ENCODE measurements at regions not wholly inside any gene's neighbourhood (a gene's known extent, or its start where the extent isn't known, plus 50 kb on each side); places are given as distances from the start of the nearest gene placed in this dataset.

DNA sequence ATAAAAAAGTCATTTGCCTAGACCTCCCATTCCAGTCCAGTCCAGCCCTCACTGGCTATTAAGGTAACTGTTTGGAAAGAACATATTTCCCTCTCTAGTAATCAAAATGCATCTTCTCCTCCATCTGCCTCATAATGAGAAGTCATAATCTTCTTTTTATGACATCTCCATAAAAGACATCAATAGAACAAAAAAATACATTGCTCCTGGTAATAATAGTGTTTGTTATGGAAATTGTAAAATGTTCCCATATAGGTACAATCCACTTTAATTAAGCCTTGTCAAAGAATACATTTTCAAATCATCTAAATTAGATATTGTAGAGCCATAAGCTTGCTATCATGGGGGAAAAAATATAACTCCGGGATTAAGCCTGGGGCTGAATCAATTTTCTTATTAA lies 461.6 kb downstream of the LRATD1 start:
- DNase-seq = no peak
- no peak overlapping the region for H3K27ac ChIP-seq
- in situ Hi-C loops (cut with MboI; ENCODE audit: low sequenced_read_pairs in 4 of 4) (no loop called here), intact Hi-C loops (cut with DNase I; ENCODE audit: low total_unique reads) (no loop called here)
- no peak for ATAC-seq
- TF ChIP-seq POLR2A (IDR thresholded peaks at IDR 0.05) = no peak
- TF ChIP-seq, protein P1, sequence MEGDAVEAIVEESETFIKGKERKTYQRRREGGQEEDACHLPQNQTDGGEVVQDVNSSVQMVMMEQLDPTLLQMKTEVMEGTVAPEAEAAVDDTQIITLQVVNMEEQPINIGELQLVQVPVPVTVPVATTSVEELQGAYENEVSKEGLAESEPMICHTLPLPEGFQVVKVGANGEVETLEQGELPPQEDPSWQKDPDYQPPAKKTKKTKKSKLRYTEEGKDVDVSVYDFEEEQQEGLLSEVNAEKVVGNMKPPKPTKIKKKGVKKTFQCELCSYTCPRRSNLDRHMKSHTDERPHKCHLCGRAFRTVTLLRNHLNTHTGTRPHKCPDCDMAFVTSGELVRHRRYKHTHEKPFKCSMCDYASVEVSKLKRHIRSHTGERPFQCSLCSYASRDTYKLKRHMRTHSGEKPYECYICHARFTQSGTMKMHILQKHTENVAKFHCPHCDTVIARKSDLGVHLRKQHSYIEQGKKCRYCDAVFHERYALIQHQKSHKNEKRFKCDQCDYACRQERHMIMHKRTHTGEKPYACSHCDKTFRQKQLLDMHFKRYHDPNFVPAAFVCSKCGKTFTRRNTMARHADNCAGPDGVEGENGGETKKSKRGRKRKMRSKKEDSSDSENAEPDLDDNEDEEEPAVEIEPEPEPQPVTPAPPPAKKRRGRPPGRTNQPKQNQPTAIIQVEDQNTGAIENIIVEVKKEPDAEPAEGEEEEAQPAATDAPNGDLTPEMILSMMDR (IDR thresholded peaks at IDR 0.05 in 4 of 5, conservative IDR thresholded peaks at IDR 0.05 in 1 of 5) = no peak
- no peaks in the 10 kb centered on the region for H3K27me3 ChIP-seq
- H3K4me1 ChIP-seq = no peaks in the 10 kb centered on the region
- no peak overlapping the region for H3K4me3 ChIP-seq
- no peaks in the 10 kb centered on the region for H3K9me3 ChIP-seq
- no peaks in the 10 kb centered on the region for H3K36me3 ChIP-seq

DNA sequence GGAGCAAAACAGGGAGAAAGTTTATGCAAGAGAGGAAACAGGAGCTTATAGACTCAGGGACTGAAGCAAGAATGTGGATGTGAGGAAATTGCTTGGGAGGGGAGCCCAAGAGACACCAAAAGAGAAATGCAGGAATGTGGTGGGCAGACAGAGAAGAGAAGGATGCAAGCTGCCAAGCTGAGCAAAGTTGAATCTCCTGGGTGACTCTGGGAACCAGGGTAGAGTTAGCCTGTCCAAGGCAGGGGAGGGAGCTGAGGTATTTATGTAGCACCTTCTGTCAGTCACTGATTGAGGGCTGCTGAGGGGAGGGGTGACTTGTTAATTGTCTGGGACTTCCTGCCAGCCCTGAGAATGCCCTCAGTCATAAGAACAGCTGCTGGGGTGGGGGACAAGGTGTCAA lies 464.3 kb downstream of the NBAS start:
- Histone ChIP-seq H3K27ac (no peak overlapping the region), H3K4me1 (no peaks in the 10 kb centered on the region), H3K27me3 (no peaks in the 10 kb centered on the region), H3K36me3 (no peaks in the 10 kb centered on the region), H3K9me3 (no peaks in the 10 kb centered on the region), H3K4me3 (no peak overlapping the region)
- ATAC-seq (no peak), DNase-seq (no peak)
- in situ Hi-C loops (cut with MboI; ENCODE audit: low sequenced_read_pairs in 4 of 4) (no loop called here), intact Hi-C loops (cut with DNase I; ENCODE audit: low total_unique reads) (no loop called here)
- no peak for TF ChIP-seq POLR2A (IDR thresholded peaks at IDR 0.05)
- TF ChIP-seq, protein P1 (IDR thresholded peaks at IDR 0.05 in 4 of 5, conservative IDR thresholded peaks at IDR 0.05 in 1 of 5) = no peak

DNA sequence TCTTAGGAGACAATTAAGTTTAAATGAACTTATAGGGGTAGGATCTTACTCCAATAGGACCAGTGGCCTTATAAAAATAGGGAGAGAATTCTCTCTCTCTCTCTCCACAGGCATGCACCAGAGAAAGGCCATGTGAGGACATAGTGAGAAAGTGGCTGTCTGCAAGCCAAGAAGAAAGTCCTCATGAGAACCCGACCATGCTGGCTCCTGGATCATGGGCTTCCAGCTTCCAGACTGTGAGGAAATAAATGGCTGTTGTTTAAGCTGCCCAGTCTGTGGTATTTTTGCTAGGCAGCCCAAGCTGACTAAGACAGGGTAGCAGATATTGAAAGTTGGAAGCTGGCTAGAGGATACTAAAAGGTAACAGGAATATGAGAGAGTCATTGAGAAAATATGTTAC lies 454.0 kb downstream of the NBAS start:
- TF ChIP-seq, protein P1 (IDR thresholded peaks at IDR 0.05 in 4 of 5, conservative IDR thresholded peaks at IDR 0.05 in 1 of 5) = no peak
- TF ChIP-seq POLR2A (IDR thresholded peaks at IDR 0.05) = no peak
- Histone ChIP-seq H3K27ac (no peak overlapping the region), H3K36me3 (no peaks in the 10 kb centered on the region), H3K9me3 (peaks cover 0 to 6% (median 0%) of the 10 kb centered on the region in 3 donors), H3K27me3 (no peaks in the 10 kb centered on the region), H3K4me1 (no peaks in the 10 kb centered on the region), H3K4me3 (no peak overlapping the region)
- intact Hi-C loops (cut with DNase I; ENCODE audit: low total_unique reads) = no loop called here
- DNase-seq = no peak
- peak in 1 of 2 donors; percentile 56 for ATAC-seq
- in situ Hi-C loops (cut with MboI; ENCODE audit: low sequenced_read_pairs in 4 of 4) = no loop called here

DNA sequence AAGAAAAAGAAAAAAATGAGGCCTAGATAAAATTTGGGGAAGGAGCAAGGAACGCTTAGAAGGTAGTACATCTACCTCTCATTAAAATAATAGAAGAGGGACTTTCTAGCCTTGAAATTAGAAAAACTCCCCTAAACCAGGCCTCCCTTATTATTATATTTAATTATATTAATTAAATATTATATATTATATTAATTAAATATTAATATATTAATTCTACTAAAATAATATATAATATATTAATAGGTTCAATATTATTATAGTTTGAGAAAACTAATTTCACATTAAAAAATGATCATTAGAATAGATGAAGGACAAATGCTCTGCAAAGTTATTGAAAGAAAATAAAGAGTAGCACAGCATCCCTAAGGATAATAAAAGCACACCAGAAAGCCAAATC lies 449.4 kb downstream of the NBAS start:
- Histone ChIP-seq H3K27ac (no peak overlapping the region), H3K9me3 (peaks cover 0 to 9% (median 0%) of the 10 kb centered on the region in 3 donors), H3K36me3 (no peaks in the 10 kb centered on the region), H3K27me3 (no peaks in the 10 kb centered on the region), H3K4me3 (peak overlapping the region in 1 of 4 donors; percentile 29), H3K4me1 (no peaks in the 10 kb centered on the region)
- TF ChIP-seq, protein P1 (IDR thresholded peaks at IDR 0.05 in 4 of 5, conservative IDR thresholded peaks at IDR 0.05 in 1 of 5) = no peak
- TF ChIP-seq POLR2A (IDR thresholded peaks at IDR 0.05) = no peak
- ATAC-seq (no peak), DNase-seq (no peak)
- intact Hi-C loops (cut with DNase I; ENCODE audit: low total_unique reads) (no loop called here), in situ Hi-C loops (cut with MboI; ENCODE audit: low sequenced_read_pairs in 4 of 4) (no loop called here)

DNA sequence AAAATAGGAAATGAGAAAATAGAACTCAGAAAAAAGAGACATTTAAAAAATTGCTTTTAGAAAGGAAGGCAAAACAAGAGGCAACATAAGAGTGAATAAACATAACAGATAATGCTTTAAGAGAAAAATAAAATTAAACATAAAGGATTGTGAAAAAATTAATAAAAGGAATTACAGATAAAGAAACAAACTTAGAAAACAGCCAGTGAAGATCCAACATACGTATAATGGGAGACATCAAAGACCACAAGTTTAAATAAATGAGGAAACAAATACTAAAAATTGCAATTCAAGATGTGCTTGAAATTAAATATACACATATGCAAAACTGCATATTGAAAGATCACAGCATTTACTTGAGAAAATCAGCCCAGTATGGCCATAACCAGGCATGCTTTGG lies 448.9 kb downstream of the NBAS start:
- no peak overlapping the region for H3K27ac ChIP-seq
- no peaks in the 10 kb centered on the region for H3K36me3 ChIP-seq
- ATAC-seq (no peak), DNase-seq (no peak)
- intact Hi-C loops (cut with DNase I; ENCODE audit: low total_unique reads) = no loop called here
- H3K4me3 ChIP-seq = no peak overlapping the region
- no peak for TF ChIP-seq POLR2A (IDR thresholded peaks at IDR 0.05)
- TF ChIP-seq, protein P1 (IDR thresholded peaks at IDR 0.05 in 4 of 5, conservative IDR thresholded peaks at IDR 0.05 in 1 of 5) = no peak
- no peaks in the 10 kb centered on the region for H3K27me3 ChIP-seq
- peaks cover 0 to 9% (median 0%) of the 10 kb centered on the region in 3 donors for H3K9me3 ChIP-seq
- H3K4me1 ChIP-seq = no peaks in the 10 kb centered on the region
- in situ Hi-C loops (cut with MboI; ENCODE audit: low sequenced_read_pairs in 4 of 4) = no loop called here

All from gastrocnemius medialis (tissue), 4 donors.